Gastrocnemius medialis (tissue), 4 donors: ENCODE measurements at regions not wholly inside any gene's neighbourhood (a gene's known extent, or its start where the extent isn't known, plus 50 kb on each side); places are given as distances from the start of the nearest gene placed in this dataset.

Experiments used
- ATAC-seq, 2 donors: fragments of 150-250 bp; one replicate each; pipeline ENCODE4 v1.9.1; 2016
- DNase-seq, 2 donors: peaks; one replicate each; pipeline ENCODE4 v3.0.0-alpha.2; 2019
- H3K27ac ChIP-seq, 4 donors: fragments of 200-600 bp; sonication (generic); 1 replicate in 1 of 4; 2 replicates in 3 of 4; pipeline ENCODE4 v1.5.1; 2016 to 2018; ENCODE audit warnings: mild to moderate bottlenecking in 2 of 4, moderate library complexity in 1 of 4
- H3K27me3 ChIP-seq, 3 donors: fragments of 200-600 bp; sonication (generic) in 2 of 3; 1 replicate in 1 of 3; 2 replicates in 2 of 3; pipeline versions ENCODE4 v1.5.1 to v1.6.0; 2016 to 2019; ENCODE audit warnings: mild to moderate bottlenecking in 1 of 3, moderate library complexity in 1 of 3
- H3K36me3 ChIP-seq, 2 donors: fragments of 200-600 bp; sonication (generic) in 1 of 2; one replicate each; pipeline ENCODE4 v1.5.1; 2017 to 2018
- H3K4me1 ChIP-seq, 2 donors: fragments of 200-600 bp; sonication (generic) in 1 of 2; one replicate each; pipeline ENCODE4 v1.5.1; 2016 to 2017; ENCODE audit warnings: mild to moderate bottlenecking in 2 of 2
- H3K4me3 ChIP-seq, 4 donors: fragments of 200-600 bp; sonication (generic) in 3 of 4; 1 replicate in 1 of 4; 2 replicates in 3 of 4; pipeline ENCODE4 v1.5.1; 2016 to 2019; ENCODE audit warnings: mild to moderate bottlenecking in 2 of 4
- H3K9me3 ChIP-seq, 3 donors: fragments of 200-600 bp; sonication (generic) in 2 of 3; 1 replicate in 1 of 3; 2 replicates in 2 of 3; pipeline ENCODE4 v1.5.1; 2016 to 2019
- CTCF ChIP-seq, 5 experiments: fragments of 450-650 bp in 3 of 5; fragments of 200-600 bp in 2 of 5; sonication (generic) in 2 of 5; IDR thresholded peaks in 4 of 5; conservative IDR thresholded peaks in 1 of 5; 1 replicate in 4 of 5; 2 replicates in 1 of 5; pipeline ENCODE4 v1.5.1; 2016 to 2019; ENCODE audit warnings: antibody characterized with exemption in 5 of 5, mild to moderate bottlenecking in 3 of 5, moderate library complexity in 3 of 5
- POLR2A ChIP-seq, 2 donors: fragments of 450-650 bp; IDR thresholded peaks; one replicate each; pipeline ENCODE4 v1.6.1; 2017; ENCODE audit warnings: antibody characterized with exemption in 2 of 2, mild to moderate bottlenecking in 2 of 2, moderate library complexity in 2 of 2
- in situ Hi-C, 4 donors: fragments of 200-750 bp; cut with MboI; loops; one replicate each; pipeline versions ENCODE4 v1.15.0 to v1.8.0; 2017; ENCODE audit warnings: low sequenced_read_pairs in 4 of 4
- intact Hi-C: fragments of 100-400 bp; cut with DNase I; formaldehyde crosslinking; loops from one replicate; pipeline ENCODE4 v1.15.1; 2023; ENCODE audit warnings: low total_unique reads

DNA sequence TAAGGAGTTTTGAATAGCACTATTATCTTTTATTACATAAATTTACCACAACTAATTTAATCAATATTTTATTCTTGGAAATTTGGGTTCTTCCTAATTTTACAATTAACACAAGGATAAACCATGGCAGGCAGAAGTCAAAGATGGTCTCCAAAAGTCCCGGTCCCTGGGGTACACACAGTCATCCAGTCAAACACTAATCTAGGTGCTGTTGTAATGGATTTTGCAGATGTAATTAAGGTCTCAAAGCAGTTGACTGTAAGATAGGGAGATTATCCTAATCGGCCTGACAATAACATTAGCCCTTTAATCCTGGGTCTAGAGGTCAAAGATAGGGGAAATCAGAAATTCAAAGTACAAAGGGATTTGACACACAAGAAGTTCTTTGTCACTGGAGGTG is 57.5 kb upstream of the HTR1A start:
- DNase-seq: no peak
- Histone ChIP-seq H3K27me3 (no peaks in the 10 kb centered on the region), H3K4me3 (no peak overlapping the region), H3K9me3 (no peaks in the 10 kb centered on the region), H3K4me1 (no peaks in the 10 kb centered on the region), H3K36me3 (no peaks in the 10 kb centered on the region), H3K27ac (no peak overlapping the region)
- no peak for ATAC-seq
- TF ChIP-seq POLR2A (IDR thresholded peaks at IDR 0.05): no peak
- no peak for TF ChIP-seq CTCF (IDR thresholded peaks at IDR 0.05 in 4 of 5, conservative IDR thresholded peaks at IDR 0.05 in 1 of 5)
- in situ Hi-C loops (no loop called here), intact Hi-C loops (no loop called here)

DNA sequence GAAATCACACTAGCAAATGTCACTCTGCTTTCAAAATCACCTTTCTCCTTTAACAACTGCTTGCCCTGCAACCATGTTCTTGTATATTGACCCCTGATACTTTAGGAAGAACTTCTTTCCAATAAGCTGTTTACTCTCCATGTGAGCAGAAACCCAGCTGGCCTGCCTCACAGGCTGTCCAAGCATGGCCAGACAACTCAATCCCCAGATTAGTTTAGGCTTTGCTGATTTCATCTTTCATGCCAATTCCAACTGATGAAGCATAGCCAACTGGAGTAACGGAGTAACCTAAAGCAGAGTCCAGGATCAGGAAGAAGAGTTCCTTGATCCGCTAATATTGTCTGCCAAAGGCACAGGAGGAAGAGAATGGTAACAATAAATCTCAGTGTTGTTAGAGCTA is 56.7 kb upstream of the HTR1A start:
- Histone ChIP-seq H3K36me3 (no peaks in the 10 kb centered on the region), H3K4me3 (no peak overlapping the region), H3K27ac (no peak overlapping the region), H3K27me3 (no peaks in the 10 kb centered on the region), H3K9me3 (no peaks in the 10 kb centered on the region), H3K4me1 (no peaks in the 10 kb centered on the region)
- ATAC-seq: no peak
- no peak for TF ChIP-seq CTCF (IDR thresholded peaks at IDR 0.05 in 4 of 5, conservative IDR thresholded peaks at IDR 0.05 in 1 of 5)
- TF ChIP-seq POLR2A (IDR thresholded peaks at IDR 0.05): no peak
- no peak for DNase-seq
- in situ Hi-C loops (no loop called here), intact Hi-C loops (no loop called here)

GRCh38 chr5:64015824-64016223 is 53.6 kb upstream of the HTR1A start:
- Histone ChIP-seq H3K36me3 (no peaks in the 10 kb centered on the region), H3K4me1 (no peaks in the 10 kb centered on the region), H3K27ac (no peak overlapping the region), H3K9me3 (no peaks in the 10 kb centered on the region), H3K4me3 (no peak overlapping the region), H3K27me3 (no peaks in the 10 kb centered on the region)
- intact Hi-C loops (no loop called here), in situ Hi-C loops (no loop called here)
- ATAC-seq (no peak), DNase-seq (no peak)
- TF ChIP-seq CTCF (IDR thresholded peaks at IDR 0.05 in 4 of 5, conservative IDR thresholded peaks at IDR 0.05 in 1 of 5) (no peak), POLR2A (IDR thresholded peaks at IDR 0.05) (no peak)
